H1 (cell line): ENCODE measurements at regions not wholly inside any gene's neighbourhood (a gene's known extent, or its start where the extent isn't known, plus 50 kb on each side); places are given as distances from the start of the nearest gene placed in this dataset.

Experiments used
- CTCF ChIA-PET: fragments of 300-600 bp; sonication (Branson Sonifier 250); formaldehyde crosslinking; loops from one replicate; lab custom pipeline; 2021; ENCODE audit not compliant: partially characterized antibody; lab: Charles Lee
- POLR2A ChIA-PET: fragments of 300-600 bp; sonication (Branson Sonifier 250); formaldehyde crosslinking; loops from one replicate; lab custom pipeline; 2021; ENCODE audit warnings: inconsistent platforms; ENCODE audit not compliant: partially characterized antibody; lab: Charles Lee
- DNase-seq, 2 experiments: peaks; one replicate each; pipeline versions ENCODE4 v3.0.0 to v3.0.0-alpha.2; 2010 to 2022; ENCODE audit warnings: low spot score in 2 of 2, low read depth in 1 of 2, mixed read lengths in 1 of 2
- FAIRE-seq: peaks from 2 replicates; lab custom pipeline; 2011; peaks lifted over from hg19 to GRCh38; lab: Jason Lieb, UNC
- H2AFZ ChIP-seq: 2 replicates; pipeline ENCODE4 v1.8.1; 2012; ENCODE audit warnings: low read length, inconsistent platforms
- H2AK5ac ChIP-seq: 2 replicates; pipeline ENCODE4 v1.6.1; 2013; ENCODE audit warnings: low read depth, low read length
- H2BK120ac ChIP-seq: replicated peaks from 2 replicates; pipeline ENCODE3; 2013; ENCODE audit warnings: low read depth, low read length, inconsistent platforms
- H2BK12ac ChIP-seq: 2 replicates; pipeline ENCODE4 v1.6.1; 2013; ENCODE audit warnings: low read depth, low read length
- H2BK15ac ChIP-seq: 2 replicates; pipeline ENCODE4 v1.6.1; 2013; ENCODE audit warnings: low read length
- H2BK20ac ChIP-seq: 2 replicates; pipeline ENCODE4 v1.6.1; 2013; ENCODE audit warnings: low read length
- H2BK5ac ChIP-seq: 2 replicates; pipeline ENCODE4 v1.6.1; 2013; ENCODE audit warnings: low read depth, low read length
- H3K14ac ChIP-seq: 2 replicates; pipeline ENCODE4 v1.6.1; 2013; ENCODE audit warnings: inconsistent platforms; ENCODE audit not compliant: insufficient read length
- H3K18ac ChIP-seq: 2 replicates; pipeline ENCODE4 v1.6.1; 2013; ENCODE audit warnings: low read length; ENCODE audit errors: extremely low read depth
- H3K23ac ChIP-seq: 2 replicates; pipeline ENCODE4 v1.6.1; 2013; ENCODE audit warnings: inconsistent platforms; ENCODE audit not compliant: insufficient read length
- H3K23me2 ChIP-seq: 2 replicates; pipeline ENCODE4 v1.6.1; 2013; ENCODE audit warnings: low read depth, low read length
- H3K27ac ChIP-seq: 2 replicates; pipeline ENCODE4 v1.6.1; 2011; ENCODE audit warnings: low read depth, low read length, inconsistent platforms
- H3K27me3 ChIP-seq, 4 experiments: replicated peaks in 1 of 4; 1 replicate in 1 of 4; 2 replicates in 3 of 4; pipeline versions ENCODE4 v1.6.1 to v1.8.1; 2011 to 2013; ENCODE audit warnings: low read length in 3 of 4, mild to moderate bottlenecking in 3 of 4, inconsistent platforms in 2 of 4, mixed read lengths in 2 of 4, moderate library complexity in 1 of 4; ENCODE audit not compliant: control insufficient read depth in 3 of 4, insufficient read depth in 3 of 4; ENCODE audit errors: extremely low read depth in 1 of 4
- H3K36me3 ChIP-seq, 4 experiments: 2 replicates each; pipeline versions ENCODE4 v1.6.1 to v1.8.1; 2011 to 2013; ENCODE audit warnings: mild to moderate bottlenecking in 4 of 4, low read length in 3 of 4, moderate library complexity in 2 of 4, control low read depth in 1 of 4, inconsistent platforms in 1 of 4; ENCODE audit not compliant: insufficient read depth in 4 of 4, control insufficient read depth in 2 of 4
- H3K4ac ChIP-seq: replicated peaks from 2 replicates; pipeline ENCODE3; 2013; ENCODE audit warnings: low read length, low read depth, mixed read lengths, inconsistent platforms; ENCODE audit not compliant: insufficient read length
- H3K4me1 ChIP-seq, 4 experiments: replicated peaks in 1 of 4; 1 replicate in 1 of 4; 2 replicates in 3 of 4; pipeline versions ENCODE4 v1.6.1 to v1.8.1; 2011 to 2013; ENCODE audit warnings: low read length in 3 of 4, inconsistent platforms in 2 of 4, mixed read lengths in 1 of 4; ENCODE audit not compliant: insufficient read depth in 4 of 4, control insufficient read depth in 3 of 4
- H3K4me2 ChIP-seq, 2 experiments: 2 replicates each; pipeline versions ENCODE4 v1.6.1 to v1.8.1; 2011 to 2013; ENCODE audit warnings: low read depth in 2 of 2, low read length in 2 of 2, control low read depth in 1 of 2, inconsistent platforms in 1 of 2, mild to moderate bottlenecking in 1 of 2; ENCODE audit not compliant: insufficient read depth in 1 of 2
- H3K4me3 ChIP-seq, 4 experiments: fragments of 200-600, 300-600 bp in 1 of 4; sonication (generic), shearing (Covaris generic), sonication (Bioruptor Twin) in 1 of 4; 2 replicates each; pipeline versions ENCODE4 v1.5.1 to v1.8.1; 2011 to 2016; ENCODE audit warnings: low read length in 4 of 4, low read depth in 3 of 4, control low read depth in 2 of 4, inconsistent platforms in 2 of 4, mild to moderate bottlenecking in 2 of 4, mixed read lengths in 1 of 4, moderate library complexity in 1 of 4; ENCODE audit not compliant: insufficient read depth in 2 of 4; ENCODE audit errors: extremely low read depth in 1 of 4
- H3K56ac ChIP-seq: replicated peaks from 2 replicates; pipeline ENCODE3; 2013; ENCODE audit warnings: low read depth, mild to moderate bottlenecking, mixed read lengths, low read length, inconsistent platforms; ENCODE audit not compliant: insufficient read length
- H3K79me1 ChIP-seq: 2 replicates; pipeline ENCODE4 v1.6.1; 2013; ENCODE audit warnings: low read depth, low read length, control low read depth
- H3K79me2 ChIP-seq, 2 experiments: 2 replicates each; pipeline versions ENCODE4 v1.6.1 to v1.8.1; 2012 to 2013; ENCODE audit warnings: low read length in 2 of 2, mild to moderate bottlenecking in 2 of 2, inconsistent platforms in 1 of 2; ENCODE audit not compliant: insufficient read depth in 2 of 2, control insufficient read depth in 1 of 2
- H3K9ac ChIP-seq, 4 experiments: replicated peaks in 1 of 4; 1 replicate in 1 of 4; 2 replicates in 3 of 4; pipeline versions ENCODE4 v1.6.1 to v1.8.1; 2011 to 2013; ENCODE audit warnings: low read depth in 3 of 4, low read length in 3 of 4, control low read depth in 2 of 4, mild to moderate bottlenecking in 2 of 4, moderate library complexity in 2 of 4, inconsistent platforms in 1 of 4; ENCODE audit errors: extremely low read depth in 1 of 4
- H3K9me3 ChIP-seq, 2 experiments: 2 replicates each; pipeline versions ENCODE4 v1.6.1 to v1.8.1; 2012 to 2013; ENCODE audit warnings: mild to moderate bottlenecking in 2 of 2, moderate library complexity in 2 of 2, control low read depth in 1 of 2, inconsistent platforms in 1 of 2, low read depth in 1 of 2, low read length in 1 of 2, mixed read lengths in 1 of 2; ENCODE audit not compliant: insufficient read depth in 2 of 2
- H4K20me1 ChIP-seq, 2 experiments: replicated peaks in 1 of 2; 2 replicates each; pipeline versions ENCODE3 to v1.8.1; 2011 to 2013; ENCODE audit warnings: inconsistent platforms in 2 of 2, low read length in 2 of 2, mild to moderate bottlenecking in 1 of 2; ENCODE audit not compliant: insufficient read depth in 2 of 2, control insufficient read depth in 1 of 2
- H4K5ac ChIP-seq: 2 replicates; pipeline ENCODE4 v1.6.1; 2013; ENCODE audit warnings: low read length, low read depth, mixed read lengths, inconsistent platforms; ENCODE audit not compliant: insufficient read length
- H4K8ac ChIP-seq: 2 replicates; pipeline ENCODE4 v1.8.0; 2013; ENCODE audit warnings: mild to moderate bottlenecking, moderate library complexity, low read length, inconsistent platforms; ENCODE audit not compliant: insufficient read depth; ENCODE audit errors: extremely low read depth
- H4K91ac ChIP-seq: replicated peaks from 2 replicates; pipeline ENCODE3; 2013; ENCODE audit warnings: low read length, mixed read lengths, inconsistent platforms; ENCODE audit not compliant: insufficient read length
- BCL11A ChIP-seq, 2 experiments: IDR thresholded peaks; one replicate each; pipeline ENCODE4 v1.6.1; 2011; ENCODE audit warnings: low read depth in 2 of 2, low read length in 2 of 2, mild to moderate bottlenecking in 2 of 2
- RAD21 ChIP-seq, 2 experiments: IDR thresholded peaks in 1 of 2; conservative IDR thresholded peaks in 1 of 2; 2 replicates each; pipeline ENCODE4 v1.6.1; 2011; ENCODE audit warnings: low read depth in 2 of 2, low read length in 2 of 2, improper control_type of control experiment in 1 of 2, inconsistent platforms in 1 of 2, mild to moderate bottlenecking in 1 of 2, moderate library complexity in 1 of 2
- RBBP5 ChIP-seq: IDR thresholded peaks from 2 replicates; pipeline ENCODE4 v1.7.1; 2012; ENCODE audit warnings: low read depth, mild to moderate bottlenecking, inconsistent platforms, low read length, moderate library complexity, borderline replicate concordance
- RFX5 ChIP-seq: IDR thresholded peaks from 2 replicates; pipeline ENCODE4 v1.6.1; 2011; ENCODE audit warnings: low read depth, low read length, improper control_type of control experiment, borderline replicate concordance
- WGBS, 2 experiments: shearing (Covaris generic) in 1 of 2; methylation state at CpG; one replicate each; pipeline versions ENCODE4 v1.1.6 to v1.1.7; 2013 to 2015; ENCODE audit warnings: low lambda C conversion rate in 2 of 2, mixed read lengths in 2 of 2, inconsistent platforms in 1 of 2, low coverage in 1 of 2, missing lambda C conversion rate in 1 of 2; ENCODE audit not compliant: insufficient replicate concordance in 2 of 2, insufficient coverage in 1 of 2, insufficient read length in 1 of 2; ENCODE audit errors: extremely low coverage in 1 of 2, missing lambda C conversion rate in 1 of 2; 5-methylcytosine and 5-hydroxymethylcytosine counted together

DNA sequence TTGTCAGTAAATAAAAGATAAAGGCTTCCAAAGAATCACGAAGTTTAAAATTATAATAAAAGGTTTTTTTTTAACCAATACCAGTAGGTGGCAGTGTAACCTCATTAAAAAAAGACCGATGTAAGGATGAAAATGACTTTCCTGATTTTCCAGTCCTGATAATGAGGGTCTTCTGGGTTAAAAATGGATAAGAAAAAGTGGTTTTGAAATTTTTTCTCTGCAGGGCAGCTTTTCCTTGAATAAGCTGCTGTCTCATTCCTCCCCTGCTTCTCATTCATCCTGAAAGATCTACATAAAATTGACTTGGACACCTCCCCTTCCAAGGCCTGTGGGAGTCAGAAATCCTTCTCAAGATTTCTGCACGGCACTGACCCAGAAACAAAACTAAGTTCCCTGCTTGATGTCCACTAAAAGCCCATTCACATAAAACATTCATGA, 58.9 kb upstream of the FBXO33 start:
- no peaks in the 10 kb centered on the region for H4K20me1 ChIP-seq
- H3K27me3 ChIP-seq, result no peaks in the 10 kb centered on the region
- CTCF ChIA-PET, result interaction anchor here (0.9 to 1.1 kb wide), 2 partner anchors 14 to 279 kb away, joined by 3 to 5 read pairs; no protein-coding TSS in a partner anchor
- H2BK20ac ChIP-seq, result no peak overlapping the region
- FAIRE-seq (peak; percentile 36), DNase-seq (peak in 1 of 2 experiments; percentile 46)
- H3K14ac ChIP-seq, result no peak overlapping the region
- WGBS, 2 experiments, result 38% methylated on average over 3 of the region's 3 CpGs; no CpG with 5 or more reads in 1 of the 2 experiments
- POLR2A ChIA-PET, result no interaction called here
- H3K79me1 ChIP-seq, result no peaks in the 10 kb centered on the region
- peaks cover 0 to 6% (median 2%) of the 10 kb centered on the region in 4 experiments; a peak in 2 of 7 replicates for H3K4me1 ChIP-seq
- no peak overlapping the region for H3K9ac ChIP-seq
- H4K8ac ChIP-seq, result no peak overlapping the region
- no peak overlapping the region for H3K23ac ChIP-seq
- no peak overlapping the region for H4K5ac ChIP-seq
- H2BK15ac ChIP-seq, result no peak overlapping the region
- no peak overlapping the region for H3K4me3 ChIP-seq
- TF ChIP-seq RFX5 (no peak), RBBP5 (no peak), RAD21 (IDR thresholded peaks at IDR 0.05 in 1 of 2, conservative IDR thresholded peaks at IDR 0.05 in 1 of 2; ENCODE audit: low read depth in 2 of 2, low read length in 2 of 2) (peak; percentile 42 to 49), BCL11A (IDR thresholded peaks at IDR 0.05; ENCODE audit: low read depth in 2 of 2, low read length in 2 of 2) (no peak)
- no peaks in the 10 kb centered on the region for H3K79me2 ChIP-seq
- H3K27ac ChIP-seq, result no peak overlapping the region
- H2BK5ac ChIP-seq, result no peak overlapping the region
- no peak overlapping the region for H3K56ac ChIP-seq
- no peaks in the 10 kb centered on the region; the same call in 1 of the 2 replicates for H3K23me2 ChIP-seq
- H2AK5ac ChIP-seq, result no peak overlapping the region
- no peak overlapping the region for H4K91ac ChIP-seq
- no peak overlapping the region for H2BK120ac ChIP-seq
- no peak overlapping the region for H3K4me2 ChIP-seq
- H2AFZ ChIP-seq, result peak overlapping the region; percentile 83
- H3K9me3 ChIP-seq, result peaks cover 6 to 8% of the 10 kb centered on the region in 2 experiments; a peak in 1 of 4 replicates
- no peak overlapping the region for H3K4ac ChIP-seq
- no peaks in the 10 kb centered on the region for H3K36me3 ChIP-seq
- H2BK12ac ChIP-seq, result no peak overlapping the region
- H3K18ac ChIP-seq, result no peak overlapping the region
